ENCODE measurements at regions not wholly inside any gene's neighbourhood (a gene's known extent, or its start where the extent isn't known, plus 50 kb on each side); places are given as distances from the start of the nearest gene placed in this dataset.

GRCh38 chr9:20119566-20119965, 330.7 kb upstream of the SLC24A2 start:
- H3K4me3 ChIP-seq (ENCODE audit: control insufficient read depth, low read depth, low read length): no peak overlapping the region
- TF ChIP-seq CTCF (conservative IDR thresholded peaks at IDR 0.05; ENCODE audit: control insufficient read depth, insufficient read depth, low read depth, low read length): no peak
- no peak for DNase-seq (ENCODE audit: low read depth)

GRCh38 chr9:20117986-20118385, 329.1 kb upstream of the SLC24A2 start:
- no peak for DNase-seq (ENCODE audit: low read depth)
- no peak for TF ChIP-seq CTCF (conservative IDR thresholded peaks at IDR 0.05; ENCODE audit: control insufficient read depth, insufficient read depth, low read depth, low read length)
- H3K4me3 ChIP-seq (ENCODE audit: control insufficient read depth, low read depth, low read length): no peak overlapping the region

GRCh38 chr9:20117482-20117881, 328.6 kb upstream of the SLC24A2 start:
- no peak for TF ChIP-seq CTCF (conservative IDR thresholded peaks at IDR 0.05; ENCODE audit: control insufficient read depth, insufficient read depth, low read depth, low read length)
- DNase-seq (ENCODE audit: low read depth): no peak
- no peak overlapping the region for H3K4me3 ChIP-seq (ENCODE audit: control insufficient read depth, low read depth, low read length)

- no peak overlapping the region for H3K4me3 ChIP-seq (ENCODE audit: control insufficient read depth, low read depth, low read length)
- DNase-seq (ENCODE audit: low read depth): no peak
- no peak for TF ChIP-seq CTCF (conservative IDR thresholded peaks at IDR 0.05; ENCODE audit: control insufficient read depth, insufficient read depth, low read depth, low read length)
Observed at GRCh38 chr9:20114974-20115373, 326.1 kb upstream of the SLC24A2 start.

- TF ChIP-seq CTCF (conservative IDR thresholded peaks at IDR 0.05; ENCODE audit: control insufficient read depth, insufficient read depth, low read depth, low read length): no peak
- H3K4me3 ChIP-seq (ENCODE audit: control insufficient read depth, low read depth, low read length): no peak overlapping the region
- DNase-seq (ENCODE audit: low read depth): no peak
Observed at GRCh38 chr9:20112205-20112783, 323.5 kb upstream of the SLC24A2 start.

- no peak for DNase-seq (ENCODE audit: low read depth)
- no peak overlapping the region for H3K4me3 ChIP-seq (ENCODE audit: control insufficient read depth, low read depth, low read length)
- TF ChIP-seq CTCF (conservative IDR thresholded peaks at IDR 0.05; ENCODE audit: control insufficient read depth, insufficient read depth, low read depth, low read length): no peak
Observed at GRCh38 chr9:20111173-20111843, 322.5 kb upstream of the SLC24A2 start.
